ENCODE measurements at regions not wholly inside any gene's neighbourhood (a gene's known extent, or its start where the extent isn't known, plus 50 kb on each side); places are given as distances from the start of the nearest gene placed in this dataset.

- H3K4me3 ChIP-seq = no peak overlapping the region
- intact Hi-C loops (cut with DNase I) = no loop called here
- no peak for ATAC-seq
- H3K4me1 ChIP-seq = no peaks in the 10 kb centered on the region
- no peak for TF ChIP-seq CTCF (IDR thresholded peaks at IDR 0.05)
- peaks cover 3% of the 10 kb centered on the region for H3K9me3 ChIP-seq
- DNase-seq = no peak
- H3K27me3 ChIP-seq (ENCODE audit: low read depth) = no peaks in the 10 kb centered on the region
- H3K36me3 ChIP-seq = no peaks in the 10 kb centered on the region
- H3K27ac ChIP-seq = no peak overlapping the region
Measured at GRCh38 chr1:60376196-60376595, 302.6 kb upstream of the C1orf87 start.

- H3K4me3 ChIP-seq = no peak overlapping the region
- intact Hi-C loops (cut with DNase I) = no loop called here
Measured at GRCh38 chr1:60374537-60374936, 301.0 kb upstream of the C1orf87 start.

GRCh38 chr1:60367532-60367931 is 294.0 kb upstream of the C1orf87 start:
- no peak overlapping the region for H3K4me3 ChIP-seq
- H3K27ac ChIP-seq = no peak overlapping the region
- intact Hi-C loops (cut with DNase I) = no loop called here
- TF ChIP-seq CTCF (IDR thresholded peaks at IDR 0.05) = no peak
- DNase-seq (no peak), ATAC-seq (no peak)
- no peaks in the 10 kb centered on the region for H3K36me3 ChIP-seq
- no peaks in the 10 kb centered on the region for H3K27me3 ChIP-seq (ENCODE audit: low read depth)
- H3K9me3 ChIP-seq = peaks cover 3% of the 10 kb centered on the region
- no peaks in the 10 kb centered on the region for H3K4me1 ChIP-seq

More at GRCh38 chr1:60374537-60374936, 301.0 kb upstream of the C1orf87 start:
- Histone ChIP-seq H3K36me3 (no peaks in the 10 kb centered on the region), H3K9me3 (peaks cover 3% of the 10 kb centered on the region), H3K27ac (no peak overlapping the region), H3K27me3 (ENCODE audit: low read depth) (no peaks in the 10 kb centered on the region), H3K4me1 (no peaks in the 10 kb centered on the region)
- no peak for TF ChIP-seq CTCF (IDR thresholded peaks at IDR 0.05)
- DNase-seq (no peak), ATAC-seq (no peak)

GRCh38 chr1:60359431-60359830 is 285.9 kb upstream of the C1orf87 start:
- no peak for ATAC-seq
- Histone ChIP-seq H3K27me3 (ENCODE audit: low read depth) (no peaks in the 10 kb centered on the region), H3K4me1 (no peaks in the 10 kb centered on the region), H3K36me3 (no peaks in the 10 kb centered on the region), H3K4me3 (no peak overlapping the region), H3K27ac (no peak overlapping the region), H3K9me3 (no peaks in the 10 kb centered on the region)
- no peak for TF ChIP-seq CTCF (IDR thresholded peaks at IDR 0.05)
- intact Hi-C loops (cut with DNase I) = no loop called here
- no peak for DNase-seq

- ATAC-seq = no peak
- TF ChIP-seq CTCF (IDR thresholded peaks at IDR 0.05) = no peak
- H3K36me3 ChIP-seq = no peaks in the 10 kb centered on the region
- H3K27me3 ChIP-seq (ENCODE audit: low read depth) = no peaks in the 10 kb centered on the region
- no peak for DNase-seq
- no peaks in the 10 kb centered on the region for H3K9me3 ChIP-seq
- no peak overlapping the region for H3K4me3 ChIP-seq
- no peaks in the 10 kb centered on the region for H3K4me1 ChIP-seq
- no peak overlapping the region for H3K27ac ChIP-seq
- intact Hi-C loops (cut with DNase I) = no loop called here
Measured at GRCh38 chr1:60350531-60350930, 277.0 kb upstream of the C1orf87 start.

- TF ChIP-seq CTCF (IDR thresholded peaks at IDR 0.05) = no peak
- Histone ChIP-seq H3K36me3 (no peaks in the 10 kb centered on the region), H3K9me3 (no peaks in the 10 kb centered on the region), H3K4me1 (no peaks in the 10 kb centered on the region), H3K27me3 (ENCODE audit: low read depth) (no peaks in the 10 kb centered on the region), H3K4me3 (no peak overlapping the region), H3K27ac (no peak overlapping the region)
- ATAC-seq = no peak
- intact Hi-C loops (cut with DNase I) = no loop called here
- no peak for DNase-seq
Measured at GRCh38 chr1:60348884-60349283, 275.3 kb upstream of the C1orf87 start.
